GM12801 (cell line): ENCODE measurements at regions not wholly inside any gene's neighbourhood (a gene's known extent, or its start where the extent isn't known, plus 50 kb on each side); places are given as distances from the start of the nearest gene placed in this dataset.

Experiments
- TF ChIP-seq, protein P1 (sequence below): IDR thresholded peaks from one replicate; pipeline ENCODE4 v1.5.1; 2011; ENCODE audit warnings: control low read depth; ENCODE audit not compliant: insufficient read length; ENCODE audit errors: extremely low read depth

DNA sequence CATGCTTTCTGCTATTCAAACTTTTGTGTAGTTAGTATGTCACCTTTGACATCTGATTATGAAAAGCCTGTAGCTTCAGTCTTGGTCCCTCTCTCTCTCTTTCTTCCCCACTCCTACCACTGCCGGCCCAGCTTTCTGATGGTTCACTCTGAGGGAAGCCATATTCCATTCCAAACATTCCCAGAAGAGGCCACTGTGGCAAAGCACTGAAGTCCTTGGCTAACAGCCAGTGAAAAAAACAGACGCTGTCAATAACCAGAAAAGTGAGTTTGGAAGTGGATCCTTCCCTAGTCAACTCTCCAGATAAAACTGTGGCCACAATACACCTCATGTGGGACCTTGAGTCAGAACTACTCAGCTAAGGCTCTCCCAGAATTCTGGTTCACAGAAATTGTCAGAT, 950.7 kb upstream of the PHF14 start:
- TF ChIP-seq, protein P1, sequence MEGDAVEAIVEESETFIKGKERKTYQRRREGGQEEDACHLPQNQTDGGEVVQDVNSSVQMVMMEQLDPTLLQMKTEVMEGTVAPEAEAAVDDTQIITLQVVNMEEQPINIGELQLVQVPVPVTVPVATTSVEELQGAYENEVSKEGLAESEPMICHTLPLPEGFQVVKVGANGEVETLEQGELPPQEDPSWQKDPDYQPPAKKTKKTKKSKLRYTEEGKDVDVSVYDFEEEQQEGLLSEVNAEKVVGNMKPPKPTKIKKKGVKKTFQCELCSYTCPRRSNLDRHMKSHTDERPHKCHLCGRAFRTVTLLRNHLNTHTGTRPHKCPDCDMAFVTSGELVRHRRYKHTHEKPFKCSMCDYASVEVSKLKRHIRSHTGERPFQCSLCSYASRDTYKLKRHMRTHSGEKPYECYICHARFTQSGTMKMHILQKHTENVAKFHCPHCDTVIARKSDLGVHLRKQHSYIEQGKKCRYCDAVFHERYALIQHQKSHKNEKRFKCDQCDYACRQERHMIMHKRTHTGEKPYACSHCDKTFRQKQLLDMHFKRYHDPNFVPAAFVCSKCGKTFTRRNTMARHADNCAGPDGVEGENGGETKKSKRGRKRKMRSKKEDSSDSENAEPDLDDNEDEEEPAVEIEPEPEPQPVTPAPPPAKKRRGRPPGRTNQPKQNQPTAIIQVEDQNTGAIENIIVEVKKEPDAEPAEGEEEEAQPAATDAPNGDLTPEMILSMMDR: no peak

GRCh38 chr7:10034843-10035556, 938.7 kb upstream of the PHF14 start:
- TF ChIP-seq, protein P1: no peak

DNA sequence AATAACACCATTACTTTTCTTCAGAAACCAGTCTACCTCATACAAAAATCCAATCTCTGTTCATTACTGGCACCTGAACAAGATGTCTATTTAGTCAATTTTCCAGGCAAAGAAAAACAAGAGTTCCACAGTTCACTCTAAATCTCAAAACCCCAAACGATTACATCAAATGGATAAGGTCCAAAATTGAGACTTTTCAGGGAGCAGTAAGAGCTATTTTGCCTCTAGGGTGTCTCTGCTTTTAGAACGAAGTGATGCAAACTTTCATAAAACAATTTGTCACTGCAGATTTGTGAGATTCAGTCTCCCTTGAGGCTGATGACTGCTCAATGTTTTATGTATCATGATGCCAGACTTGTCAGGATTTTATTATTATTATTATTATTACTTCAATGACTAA, 937.0 kb upstream of the PHF14 start:
- TF ChIP-seq, protein P1: no peak

- TF ChIP-seq, protein P1: no peak
Observed at GRCh38 chr7:10038351-10038750, 935.3 kb upstream of the PHF14 start.

- TF ChIP-seq, protein P1: no peak
Observed at GRCh38 chr7:10040674-10041073, 933.0 kb upstream of the PHF14 start.

- TF ChIP-seq, protein P1: no peak
Observed at GRCh38 chr7:10070899-10071298, 902.8 kb upstream of the PHF14 start.

DNA sequence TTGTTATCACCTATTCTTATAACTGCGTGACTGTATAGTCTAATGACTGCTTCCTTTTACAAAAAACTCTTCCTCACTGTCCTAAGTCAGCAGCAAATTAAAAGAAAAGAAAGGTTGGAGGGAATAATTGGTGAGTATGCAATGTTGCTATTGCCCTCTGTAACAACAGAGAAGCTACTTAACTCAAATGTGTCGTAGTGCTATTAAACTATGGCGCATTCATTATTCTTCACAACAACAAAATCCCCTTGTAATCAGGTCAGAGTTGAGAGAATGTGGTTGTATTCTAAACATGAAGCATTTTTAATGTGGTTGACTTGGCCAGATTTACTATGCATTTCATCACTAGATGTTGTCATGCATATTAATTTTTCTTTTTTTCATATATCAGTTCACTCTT, 897.8 kb upstream of the PHF14 start:
- TF ChIP-seq, protein P1: no peak
